ENCODE measurements at regions not wholly inside any gene's neighbourhood (a gene's known extent, or its start where the extent isn't known, plus 50 kb on each side); places are given as distances from the start of the nearest gene placed in this dataset.

- TF ChIP-seq POLR2A (IDR thresholded peaks at IDR 0.05), result no peak
- no peak for TF ChIP-seq CTCF (IDR thresholded peaks at IDR 0.05)
Observed at GRCh38 chr1:168964478-168964877, 142.0 kb upstream of the ATP1B1 start.
